NCI-H128 (cell line): ENCODE measurements at regions not wholly inside any gene's neighbourhood (a gene's known extent, or its start where the extent isn't known, plus 50 kb on each side); places are given as distances from the start of the nearest gene placed in this dataset.
"Not testable (repeated sequence)": the region's sequence is repeated elsewhere in the genome, so short reads cannot be mapped to it uniquely, and the experiment has no call there.

Source experiments
- DNase-seq: peaks from one replicate; lab custom pipeline; 2025; ENCODE audit not compliant: unreplicated experiment; lab: John Stamatoyannopoulos, UW

- not testable (repeated sequence) for DNase-seq
Observed at GRCh38 chr16:18263046-18263445, 73.5 kb downstream of the NPIPA8 start.

GRCh38 chr16:18261848-18262247, 74.7 kb downstream of the NPIPA8 start:
- not testable (repeated sequence) for DNase-seq

GRCh38 chr16:18259496-18260176, 76.9 kb downstream of the NPIPA8 start:
- DNase-seq: not testable (repeated sequence)

GRCh38 chr16:18252943-18253342, 83.6 kb downstream of the NPIPA8 start:
- not testable (repeated sequence) for DNase-seq

GRCh38 chr16:18230505-18230904, 106.0 kb downstream of the NPIPA8 start:
- not testable (repeated sequence) for DNase-seq

GRCh38 chr16:18222054-18223009, 114.2 kb downstream of the NPIPA8 start:
- DNase-seq: not testable (repeated sequence)

- not testable (repeated sequence) for DNase-seq
Observed at GRCh38 chr16:18217741-18218140, 118.8 kb downstream of the NPIPA8 start.

GRCh38 chr16:18216814-18217213, 119.7 kb downstream of the NPIPA8 start:
- DNase-seq: not testable (repeated sequence)

- not testable (repeated sequence) for DNase-seq
Observed at GRCh38 chr16:18213810-18214209, 122.7 kb downstream of the NPIPA8 start.

GRCh38 chr16:18211505-18211904, 125.0 kb downstream of the NPIPA8 start:
- DNase-seq: not testable (repeated sequence)

GRCh38 chr16:18204786-18205185, 131.8 kb downstream of the NPIPA8 start:
- not testable (repeated sequence) for DNase-seq

- DNase-seq: not testable (repeated sequence)
Observed at GRCh38 chr16:18204309-18204708, 132.2 kb downstream of the NPIPA8 start.

- not testable (repeated sequence) for DNase-seq
Observed at GRCh38 chr16:18201511-18201910, 135.0 kb downstream of the NPIPA8 start.

GRCh38 chr16:18192389-18192788, 144.1 kb downstream of the NPIPA8 start:
- not testable (repeated sequence) for DNase-seq

GRCh38 chr16:18190179-18190578, 146.4 kb downstream of the NPIPA8 start:
- not testable (repeated sequence) for DNase-seq

- DNase-seq: not testable (repeated sequence)
Observed at GRCh38 chr16:18184755-18185154, 151.8 kb downstream of the NPIPA8 start.

GRCh38 chr16:18181028-18181427, 155.5 kb downstream of the NPIPA8 start:
- DNase-seq: not testable (repeated sequence)

GRCh38 chr16:18173945-18174497, 162.5 kb downstream of the NPIPA8 start:
- not testable (repeated sequence) for DNase-seq

- not testable (repeated sequence) for DNase-seq
Observed at GRCh38 chr16:18162293-18162692, 174.2 kb downstream of the NPIPA8 start.

- not testable (repeated sequence) for DNase-seq
Observed at GRCh38 chr16:18161224-18161623, 175.3 kb downstream of the NPIPA8 start.

GRCh38 chr16:18159185-18159584, 177.4 kb downstream of the NPIPA8 start:
- DNase-seq: not testable (repeated sequence)
